ENCODE measurements at regions not wholly inside any gene's neighbourhood (a gene's known extent, or its start where the extent isn't known, plus 50 kb on each side); places are given as distances from the start of the nearest gene placed in this dataset.

- no peak for TF ChIP-seq CTCF (IDR thresholded peaks at IDR 0.05; ENCODE audit: insufficient read depth, low read length, poor library complexity, severe bottlenecking)
- no peaks in the 10 kb centered on the region for H3K27me3 ChIP-seq (ENCODE audit: control insufficient read depth, insufficient read depth, low read length)
- H3K36me3 ChIP-seq (ENCODE audit: control insufficient read depth, insufficient read depth, low read length), result no peaks in the 10 kb centered on the region
- H3K4me3 ChIP-seq (ENCODE audit: low read depth, low read length), result no peak overlapping the region
- DNase-seq (ENCODE audit: low read depth), result no peak
These were observed 194.9 kb upstream of the ZNF608 start for GRCh38 chr5:124941051-124942049.

- no peak for TF ChIP-seq CTCF (IDR thresholded peaks at IDR 0.05; ENCODE audit: insufficient read depth, low read length, poor library complexity, severe bottlenecking)
- no peaks in the 10 kb centered on the region for H3K36me3 ChIP-seq (ENCODE audit: control insufficient read depth, insufficient read depth, low read length)
- H3K4me3 ChIP-seq (ENCODE audit: low read depth, low read length), result no peak overlapping the region
- H3K27me3 ChIP-seq (ENCODE audit: control insufficient read depth, insufficient read depth, low read length), result no peaks in the 10 kb centered on the region
- no peak for DNase-seq (ENCODE audit: low read depth)
These were observed 201.8 kb upstream of the ZNF608 start for GRCh38 chr5:124948062-124948753.

- Histone ChIP-seq H3K4me3 (ENCODE audit: low read depth, low read length) (no peak overlapping the region), H3K27me3 (ENCODE audit: control insufficient read depth, insufficient read depth, low read length) (no peaks in the 10 kb centered on the region), H3K36me3 (ENCODE audit: control insufficient read depth, insufficient read depth, low read length) (no peaks in the 10 kb centered on the region)
- TF ChIP-seq CTCF (IDR thresholded peaks at IDR 0.05; ENCODE audit: insufficient read depth, low read length, poor library complexity, severe bottlenecking), result no peak
- no peak for DNase-seq (ENCODE audit: low read depth)
These were observed 202.4 kb upstream of the ZNF608 start for GRCh38 chr5:124948754-124949275.

- H3K27me3 ChIP-seq (ENCODE audit: control insufficient read depth, insufficient read depth, low read length), result no peaks in the 10 kb centered on the region
- H3K4me3 ChIP-seq (ENCODE audit: low read depth, low read length), result no peak overlapping the region
- DNase-seq (ENCODE audit: low read depth), result no peak
- TF ChIP-seq CTCF (IDR thresholded peaks at IDR 0.05; ENCODE audit: insufficient read depth, low read length, poor library complexity, severe bottlenecking), result no peak
- H3K36me3 ChIP-seq (ENCODE audit: control insufficient read depth, insufficient read depth, low read length), result no peaks in the 10 kb centered on the region
These were observed 203.4 kb upstream of the ZNF608 start for GRCh38 chr5:124949862-124950261.

- DNase-seq (ENCODE audit: low read depth), result no peak
- H3K27me3 ChIP-seq (ENCODE audit: control insufficient read depth, insufficient read depth, low read length), result no peaks in the 10 kb centered on the region
- no peak for TF ChIP-seq CTCF (IDR thresholded peaks at IDR 0.05; ENCODE audit: insufficient read depth, low read length, poor library complexity, severe bottlenecking)
- H3K4me3 ChIP-seq (ENCODE audit: low read depth, low read length), result no peak overlapping the region
- no peaks in the 10 kb centered on the region for H3K36me3 ChIP-seq (ENCODE audit: control insufficient read depth, insufficient read depth, low read length)
These were observed 204.7 kb upstream of the ZNF608 start for GRCh38 chr5:124951105-124951504.

All from kidney epithelial cell (primary cell).